ENCODE measurements at regions not wholly inside any gene's neighbourhood (a gene's known extent, or its start where the extent isn't known, plus 50 kb on each side); places are given as distances from the start of the nearest gene placed in this dataset.

- Histone ChIP-seq H3K4me3 (no peak overlapping the region), H3K27ac (no peak overlapping the region), H3K27me3 (no peaks in the 10 kb centered on the region), H3K4me1 (no peaks in the 10 kb centered on the region), H3K9me3 (no peaks in the 10 kb centered on the region), H3K36me3 (no peaks in the 10 kb centered on the region)
- no peak for ATAC-seq
- in situ Hi-C loops (cut with MboI; ENCODE audit: low sequenced_read_pairs in 4 of 4) (no loop called here), intact Hi-C loops (cut with DNase I; ENCODE audit: low total_unique reads) (no loop called here)
- DNase-seq, result no peak
- TF ChIP-seq POLR2A (IDR thresholded peaks at IDR 0.05), result no peak
- TF ChIP-seq CTCF (IDR thresholded peaks at IDR 0.05 in 4 of 5, conservative IDR thresholded peaks at IDR 0.05 in 1 of 5), result no peak
These were observed 268.5 kb downstream of the ICOS start for GRCh38 chr2:204205082-204205481.

- no peak overlapping the region for H3K27ac ChIP-seq
- TF ChIP-seq CTCF (IDR thresholded peaks at IDR 0.05 in 4 of 5, conservative IDR thresholded peaks at IDR 0.05 in 1 of 5) (no peak), POLR2A (IDR thresholded peaks at IDR 0.05) (no peak)
- H3K4me3 ChIP-seq, result no peak overlapping the region
- H3K27me3 ChIP-seq, result no peaks in the 10 kb centered on the region
- DNase-seq (no peak), ATAC-seq (no peak)
- H3K36me3 ChIP-seq, result no peaks in the 10 kb centered on the region
- in situ Hi-C loops (cut with MboI; ENCODE audit: low sequenced_read_pairs in 4 of 4) (no loop called here), intact Hi-C loops (cut with DNase I; ENCODE audit: low total_unique reads) (no loop called here)
- H3K4me1 ChIP-seq, result no peaks in the 10 kb centered on the region
- H3K9me3 ChIP-seq, result no peaks in the 10 kb centered on the region
These were observed 269.0 kb downstream of the ICOS start for GRCh38 chr2:204205538-204205937.

GRCh38 chr2:204207866-204208265 is 271.3 kb downstream of the ICOS start:
- intact Hi-C loops (cut with DNase I; ENCODE audit: low total_unique reads) (no loop called here), in situ Hi-C loops (cut with MboI; ENCODE audit: low sequenced_read_pairs in 4 of 4) (no loop called here)
- Histone ChIP-seq H3K9me3 (no peaks in the 10 kb centered on the region), H3K4me3 (no peak overlapping the region), H3K36me3 (no peaks in the 10 kb centered on the region), H3K4me1 (no peaks in the 10 kb centered on the region), H3K27me3 (no peaks in the 10 kb centered on the region), H3K27ac (no peak overlapping the region)
- TF ChIP-seq CTCF (IDR thresholded peaks at IDR 0.05 in 4 of 5, conservative IDR thresholded peaks at IDR 0.05 in 1 of 5), result no peak
- no peak for TF ChIP-seq POLR2A (IDR thresholded peaks at IDR 0.05)
- ATAC-seq (no peak), DNase-seq (no peak)

DNA sequence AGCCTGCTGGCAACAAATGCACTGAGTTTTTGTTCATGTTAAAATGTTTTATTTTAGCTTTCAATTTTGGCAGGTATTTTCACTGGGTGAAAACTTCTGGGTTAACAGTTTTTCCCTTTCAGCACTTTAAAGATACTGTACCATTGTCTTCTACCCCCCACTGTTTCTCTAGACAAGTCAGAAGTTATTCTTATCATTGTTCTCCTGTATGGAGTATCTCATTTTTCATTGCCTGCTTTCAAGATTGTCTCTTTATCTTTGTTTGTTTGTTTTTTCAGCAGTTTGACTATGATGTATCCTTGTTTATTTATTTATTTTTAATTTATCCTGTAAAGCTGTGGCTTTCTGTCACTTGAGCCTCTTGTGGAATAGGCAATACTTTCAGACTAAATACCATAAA is 277.0 kb downstream of the ICOS start:
- H3K27me3 ChIP-seq, result no peaks in the 10 kb centered on the region
- no peak for ATAC-seq
- no peak for TF ChIP-seq POLR2A (IDR thresholded peaks at IDR 0.05)
- TF ChIP-seq CTCF (IDR thresholded peaks at IDR 0.05 in 4 of 5, conservative IDR thresholded peaks at IDR 0.05 in 1 of 5), result no peak
- no peak overlapping the region for H3K4me3 ChIP-seq
- DNase-seq, result no peak
- in situ Hi-C loops (cut with MboI; ENCODE audit: low sequenced_read_pairs in 4 of 4) (no loop called here), intact Hi-C loops (cut with DNase I; ENCODE audit: low total_unique reads) (no loop called here)
- H3K9me3 ChIP-seq, result no peaks in the 10 kb centered on the region
- H3K4me1 ChIP-seq, result no peaks in the 10 kb centered on the region
- H3K27ac ChIP-seq, result no peak overlapping the region
- H3K36me3 ChIP-seq, result no peaks in the 10 kb centered on the region

DNA sequence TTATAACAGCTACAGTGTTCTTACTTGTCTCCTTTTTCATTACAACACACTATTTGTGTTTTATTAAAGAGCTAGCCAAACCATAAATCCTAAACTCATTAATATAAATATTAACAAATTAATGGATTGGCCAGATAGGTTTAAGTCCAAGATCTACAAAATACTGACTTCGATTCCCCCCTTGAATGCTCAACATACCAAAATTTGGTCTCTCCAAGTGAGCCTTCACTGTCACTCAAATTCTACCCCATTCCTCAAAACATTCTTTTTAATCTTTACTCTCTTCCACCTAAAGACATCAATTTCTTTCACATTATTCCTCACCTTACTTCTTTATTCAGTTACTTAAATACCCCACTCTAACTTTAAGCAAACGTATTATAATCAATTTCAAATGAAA is 281.5 kb downstream of the ICOS start:
- Histone ChIP-seq H3K9me3 (no peaks in the 10 kb centered on the region), H3K4me3 (no peak overlapping the region), H3K4me1 (no peaks in the 10 kb centered on the region), H3K27me3 (no peaks in the 10 kb centered on the region), H3K27ac (no peak overlapping the region), H3K36me3 (no peaks in the 10 kb centered on the region)
- intact Hi-C loops (cut with DNase I; ENCODE audit: low total_unique reads) (no loop called here), in situ Hi-C loops (cut with MboI; ENCODE audit: low sequenced_read_pairs in 4 of 4) (no loop called here)
- no peak for DNase-seq
- ATAC-seq, result no peak
- TF ChIP-seq POLR2A (IDR thresholded peaks at IDR 0.05) (no peak), CTCF (IDR thresholded peaks at IDR 0.05 in 4 of 5, conservative IDR thresholded peaks at IDR 0.05 in 1 of 5) (no peak)
